Neural crest cell (in vitro differentiated cells): ENCODE measurements at regions not wholly inside any gene's neighbourhood (a gene's known extent, or its start where the extent isn't known, plus 50 kb on each side); places are given as distances from the start of the nearest gene placed in this dataset.

ENCODE experiments used
- DNase-seq: peaks from one replicate; pipeline ENCODE4 v3.0.0; 2021; ENCODE audit warnings: low read depth, mixed read lengths, low spot score
- H3K27ac Mint-ChIP-seq: one replicate; pipeline ENCODE4 v1.8.0; 2021; ENCODE audit warnings: mild to moderate bottlenecking, mixed read lengths; ENCODE audit not compliant: unreplicated experiment
- H3K27me3 Mint-ChIP-seq: 2 replicates; pipeline ENCODE4 v1.8.0; 2021; ENCODE audit warnings: low read depth, mild to moderate bottlenecking, mixed read lengths
- H3K36me3 Mint-ChIP-seq: 2 replicates; pipeline ENCODE4 v1.8.0; 2021; ENCODE audit warnings: low read depth, mild to moderate bottlenecking, mixed read lengths
- H3K4me1 Mint-ChIP-seq: 2 replicates; pipeline ENCODE4 v1.8.0; 2021; ENCODE audit warnings: mixed read lengths
- H3K4me3 Mint-ChIP-seq: one replicate; pipeline ENCODE4 v1.8.0; 2021; ENCODE audit warnings: mild to moderate bottlenecking, mixed read lengths
- H3K9me3 Mint-ChIP-seq: 2 replicates; pipeline ENCODE4 v1.8.0; 2021; ENCODE audit warnings: mixed read lengths
- TF ChIP-seq, protein P1 (sequence below): fragments of 200-600 bp; sonication (generic); conservative IDR thresholded peaks from 2 replicates; pipeline ENCODE4 v1.5.0; 2021; ENCODE audit warnings: antibody characterized with exemption, mild to moderate bottlenecking

DNA sequence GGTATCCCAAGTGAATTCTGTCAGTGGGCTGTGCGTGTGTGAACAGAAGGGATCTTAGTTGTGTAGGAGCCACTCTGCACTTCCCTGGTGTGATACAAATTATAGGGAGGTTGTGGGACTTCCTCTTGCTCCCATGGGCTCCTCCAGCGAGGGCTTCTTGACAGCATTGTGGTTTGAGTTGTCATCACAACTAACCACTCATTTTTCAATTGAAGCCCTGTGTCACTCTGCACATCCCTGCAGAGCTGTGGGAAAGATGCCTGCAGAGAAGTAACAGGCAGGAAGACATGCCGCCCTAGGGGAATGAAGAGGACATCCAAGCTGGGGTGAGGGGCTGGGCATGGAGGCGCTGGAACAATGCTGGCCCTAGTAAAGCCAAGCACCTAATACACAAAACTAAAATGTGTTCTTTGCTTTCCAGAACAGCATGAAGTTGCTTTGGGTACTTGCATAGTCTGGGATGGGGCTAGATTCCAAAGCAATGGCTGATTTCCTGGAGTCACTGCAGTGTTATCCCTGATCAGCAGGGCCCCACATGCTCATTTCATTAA is 692.5 kb downstream of the TOX3 start:
- TF ChIP-seq, protein P1, sequence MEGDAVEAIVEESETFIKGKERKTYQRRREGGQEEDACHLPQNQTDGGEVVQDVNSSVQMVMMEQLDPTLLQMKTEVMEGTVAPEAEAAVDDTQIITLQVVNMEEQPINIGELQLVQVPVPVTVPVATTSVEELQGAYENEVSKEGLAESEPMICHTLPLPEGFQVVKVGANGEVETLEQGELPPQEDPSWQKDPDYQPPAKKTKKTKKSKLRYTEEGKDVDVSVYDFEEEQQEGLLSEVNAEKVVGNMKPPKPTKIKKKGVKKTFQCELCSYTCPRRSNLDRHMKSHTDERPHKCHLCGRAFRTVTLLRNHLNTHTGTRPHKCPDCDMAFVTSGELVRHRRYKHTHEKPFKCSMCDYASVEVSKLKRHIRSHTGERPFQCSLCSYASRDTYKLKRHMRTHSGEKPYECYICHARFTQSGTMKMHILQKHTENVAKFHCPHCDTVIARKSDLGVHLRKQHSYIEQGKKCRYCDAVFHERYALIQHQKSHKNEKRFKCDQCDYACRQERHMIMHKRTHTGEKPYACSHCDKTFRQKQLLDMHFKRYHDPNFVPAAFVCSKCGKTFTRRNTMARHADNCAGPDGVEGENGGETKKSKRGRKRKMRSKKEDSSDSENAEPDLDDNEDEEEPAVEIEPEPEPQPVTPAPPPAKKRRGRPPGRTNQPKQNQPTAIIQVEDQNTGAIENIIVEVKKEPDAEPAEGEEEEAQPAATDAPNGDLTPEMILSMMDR = no peak
- Mint-ChIP-seq H3K9me3 (peaks cover 4% of the 10 kb centered on the region), H3K4me3 (no peak overlapping the region), H3K36me3 (no peaks in the 10 kb centered on the region), H3K27me3 (no peaks in the 10 kb centered on the region), H3K4me1 (peaks cover 26% of the 10 kb centered on the region), H3K27ac (no peak overlapping the region)
- no peak for DNase-seq

DNA sequence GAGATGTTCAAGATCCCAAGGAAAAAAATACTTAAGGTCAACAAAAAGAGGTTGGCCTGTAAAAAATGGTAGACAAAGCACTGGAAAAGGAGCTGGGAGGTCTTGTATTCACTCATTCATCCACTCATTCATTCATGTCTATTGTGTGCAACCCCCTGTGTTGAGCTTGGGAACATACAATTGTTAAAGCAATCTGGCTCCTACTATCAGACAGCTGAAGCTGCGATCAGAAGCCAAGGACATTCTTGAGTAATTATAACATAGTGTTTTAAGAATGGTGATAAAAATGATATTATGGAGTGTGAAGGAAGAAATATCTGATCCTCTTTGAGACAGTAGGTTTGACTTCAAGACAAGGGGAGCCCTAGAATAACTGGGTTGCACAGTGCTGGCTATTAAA is 693.4 kb downstream of the TOX3 start:
- H3K36me3 Mint-ChIP-seq = no peaks in the 10 kb centered on the region
- peaks cover 35% of the 10 kb centered on the region for H3K4me1 Mint-ChIP-seq
- H3K27ac Mint-ChIP-seq = no peak overlapping the region
- DNase-seq = no peak
- H3K4me3 Mint-ChIP-seq = no peak overlapping the region
- no peaks in the 10 kb centered on the region for H3K27me3 Mint-ChIP-seq
- H3K9me3 Mint-ChIP-seq = peaks cover 4% of the 10 kb centered on the region
- TF ChIP-seq, protein P1 = no peak

DNA sequence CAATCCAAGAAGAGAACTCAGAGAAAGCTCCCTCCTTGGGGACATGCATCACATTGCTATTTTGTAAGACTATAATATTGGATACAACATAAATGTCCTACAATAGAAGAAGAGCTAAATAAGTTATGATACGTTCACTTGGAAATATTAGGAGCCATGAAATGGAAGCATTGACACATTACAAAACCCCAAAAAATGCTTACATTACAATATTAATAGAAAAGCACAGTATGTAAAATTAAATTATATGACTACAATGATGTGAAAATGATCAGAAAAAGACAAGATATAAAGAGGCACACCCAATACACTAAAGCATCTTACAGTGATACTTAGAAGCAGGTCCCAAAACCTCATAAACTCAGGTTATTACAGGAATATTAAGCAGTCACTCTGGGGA is 694.1 kb downstream of the TOX3 start:
- Mint-ChIP-seq H3K36me3 (no peaks in the 10 kb centered on the region), H3K27ac (no peak overlapping the region), H3K4me3 (no peak overlapping the region), H3K27me3 (no peaks in the 10 kb centered on the region), H3K9me3 (peaks cover 4% of the 10 kb centered on the region), H3K4me1 (peaks cover 41% of the 10 kb centered on the region)
- TF ChIP-seq, protein P1 = no peak
- DNase-seq = no peak

DNA sequence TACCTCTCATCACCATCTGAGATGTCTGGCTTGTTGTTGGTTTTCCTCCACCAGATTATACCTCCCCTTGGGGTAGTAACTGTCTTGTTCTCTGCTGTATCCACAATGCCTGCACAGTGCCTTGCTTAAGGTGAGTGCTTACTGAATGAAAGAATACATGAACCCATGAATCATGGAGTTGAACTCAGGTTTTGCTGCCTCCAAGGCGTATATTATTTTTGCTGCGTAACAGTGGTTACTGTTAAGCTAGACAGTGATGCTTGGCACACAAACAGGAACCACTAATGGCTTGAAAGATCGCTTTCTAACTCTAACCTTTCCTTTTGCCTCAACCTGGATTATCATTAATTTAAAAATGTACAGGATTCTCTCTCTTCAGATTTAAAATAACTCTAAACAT is 695.8 kb downstream of the TOX3 start:
- H3K27me3 Mint-ChIP-seq = no peaks in the 10 kb centered on the region
- TF ChIP-seq, protein P1 = no peak
- H3K9me3 Mint-ChIP-seq = peaks cover 4% of the 10 kb centered on the region
- H3K36me3 Mint-ChIP-seq = no peaks in the 10 kb centered on the region
- H3K4me3 Mint-ChIP-seq = no peak overlapping the region
- H3K27ac Mint-ChIP-seq = no peak overlapping the region
- no peak for DNase-seq
- H3K4me1 Mint-ChIP-seq = peaks cover 49% of the 10 kb centered on the region

DNA sequence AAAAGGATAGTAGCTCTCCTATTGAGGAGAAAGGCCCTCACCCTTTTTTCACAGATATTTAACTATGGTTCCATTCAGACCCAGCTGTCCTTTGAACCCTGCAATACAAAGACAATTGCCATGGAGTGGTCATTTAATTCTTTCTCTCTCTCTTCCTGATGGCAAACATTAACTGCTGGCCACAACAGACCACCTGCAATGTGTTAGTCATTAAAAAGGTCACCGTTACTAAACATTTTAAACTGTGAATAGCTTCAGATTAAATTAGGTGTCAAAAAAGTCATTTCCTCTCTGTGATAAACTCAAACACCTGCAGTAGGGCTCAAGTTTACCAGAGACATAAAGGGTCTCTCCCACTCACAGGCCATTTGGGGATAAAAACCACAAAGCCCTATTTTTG is 697.2 kb downstream of the TOX3 start:
- TF ChIP-seq, protein P1 = no peak
- peaks cover 61% of the 10 kb centered on the region for H3K4me1 Mint-ChIP-seq
- H3K4me3 Mint-ChIP-seq = no peak overlapping the region
- peaks cover 4% of the 10 kb centered on the region for H3K9me3 Mint-ChIP-seq
- H3K36me3 Mint-ChIP-seq = no peaks in the 10 kb centered on the region
- H3K27ac Mint-ChIP-seq = no peak overlapping the region
- no peaks in the 10 kb centered on the region for H3K27me3 Mint-ChIP-seq
- no peak for DNase-seq
